ENCODE measurements at regions not wholly inside any gene's neighbourhood (a gene's known extent, or its start where the extent isn't known, plus 50 kb on each side); places are given as distances from the start of the nearest gene placed in this dataset.

- DNase-seq (ENCODE audit: low read depth) = no peak
Measured at GRCh38 chr11:116473206-116473769, 299.5 kb downstream of the BUD13 start.

- DNase-seq (ENCODE audit: low read depth) = no peak
Measured at GRCh38 chr11:116472651-116473050, 300.1 kb downstream of the BUD13 start.

GRCh38 chr11:116471608-116472256 is 301.1 kb downstream of the BUD13 start:
- no peak for DNase-seq (ENCODE audit: low read depth)

- no peak for DNase-seq (ENCODE audit: low read depth)
Measured at GRCh38 chr11:116468699-116469098, 304.1 kb downstream of the BUD13 start.

GRCh38 chr11:116467823-116468222 is 305.0 kb downstream of the BUD13 start:
- no peak for DNase-seq (ENCODE audit: low read depth)

- DNase-seq (ENCODE audit: low read depth) = no peak
Measured at GRCh38 chr11:116466801-116467200, 306.0 kb downstream of the BUD13 start.

- DNase-seq (ENCODE audit: low read depth) = no peak
Measured at GRCh38 chr11:116466191-116466590, 306.6 kb downstream of the BUD13 start.

GRCh38 chr11:116465056-116465455 is 307.7 kb downstream of the BUD13 start:
- DNase-seq (ENCODE audit: low read depth) = no peak

- no peak for DNase-seq (ENCODE audit: low read depth)
Measured at GRCh38 chr11:116461789-116462188, 311.0 kb downstream of the BUD13 start.

- DNase-seq (ENCODE audit: low read depth) = no peak
Measured at GRCh38 chr11:116460156-116460920, 312.4 kb downstream of the BUD13 start.

- DNase-seq (ENCODE audit: low read depth) = no peak
Measured at GRCh38 chr11:116459185-116460045, 313.4 kb downstream of the BUD13 start.

- no peak for DNase-seq (ENCODE audit: low read depth)
Measured at GRCh38 chr11:116458546-116458945, 314.2 kb downstream of the BUD13 start.

- DNase-seq (ENCODE audit: low read depth) = no peak
Measured at GRCh38 chr11:116457336-116458007, 315.3 kb downstream of the BUD13 start.

GRCh38 chr11:116454951-116455350 is 317.8 kb downstream of the BUD13 start:
- no peak for DNase-seq (ENCODE audit: low read depth)

GRCh38 chr11:116454020-116454645 is 318.7 kb downstream of the BUD13 start:
- DNase-seq (ENCODE audit: low read depth) = peak; percentile 6

GRCh38 chr11:116452461-116452860 is 320.3 kb downstream of the BUD13 start:
- DNase-seq (ENCODE audit: low read depth) = no peak

- no peak for DNase-seq (ENCODE audit: low read depth)
Measured at GRCh38 chr11:116449522-116449921, 323.3 kb downstream of the BUD13 start.

GRCh38 chr11:116446048-116446941 is 326.5 kb downstream of the BUD13 start:
- no peak for DNase-seq (ENCODE audit: low read depth)

- no peak for DNase-seq (ENCODE audit: low read depth)
Measured at GRCh38 chr11:116445108-116446047, 327.4 kb downstream of the BUD13 start.

Measured in stromal cell of bone marrow (primary cell).